ENCODE measurements at regions not wholly inside any gene's neighbourhood (a gene's known extent, or its start where the extent isn't known, plus 50 kb on each side); places are given as distances from the start of the nearest gene placed in this dataset.

DNA sequence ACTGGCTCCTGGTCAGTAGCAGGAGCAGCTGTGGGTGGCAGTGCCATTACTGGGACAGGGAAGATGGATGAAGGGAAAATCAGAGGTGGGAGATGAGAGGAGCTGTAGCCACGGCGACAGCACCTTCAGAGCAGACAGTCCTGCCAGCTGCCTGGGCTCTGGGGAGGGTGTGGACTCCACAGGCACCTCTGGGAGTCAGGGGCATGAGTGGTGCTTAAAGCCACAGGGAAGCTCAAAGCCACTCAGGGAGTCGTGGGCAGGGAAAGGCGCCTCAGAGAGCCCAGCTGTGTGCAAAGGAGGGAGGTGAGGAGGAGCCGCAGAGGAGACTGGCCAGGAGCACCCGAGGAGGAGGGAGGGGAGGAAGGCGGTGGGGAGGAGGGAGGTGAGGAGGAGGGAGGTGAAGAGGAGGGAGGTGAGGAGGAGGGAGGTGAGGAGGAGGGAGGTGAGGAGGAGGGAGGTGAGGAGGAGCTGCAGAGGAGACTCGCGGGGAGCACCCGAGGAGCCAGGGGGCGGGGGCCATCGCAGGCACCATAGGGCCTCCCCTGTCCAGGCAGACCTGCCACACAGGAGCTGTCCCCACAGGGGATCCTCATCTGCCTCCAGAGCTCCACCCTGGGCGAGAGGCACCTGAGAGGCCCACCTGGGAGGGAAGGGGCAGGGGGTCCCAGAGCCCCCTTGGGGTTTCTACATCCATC, 977.6 kb downstream of the BRD1 start:
- DNase-seq = no peak

DNA sequence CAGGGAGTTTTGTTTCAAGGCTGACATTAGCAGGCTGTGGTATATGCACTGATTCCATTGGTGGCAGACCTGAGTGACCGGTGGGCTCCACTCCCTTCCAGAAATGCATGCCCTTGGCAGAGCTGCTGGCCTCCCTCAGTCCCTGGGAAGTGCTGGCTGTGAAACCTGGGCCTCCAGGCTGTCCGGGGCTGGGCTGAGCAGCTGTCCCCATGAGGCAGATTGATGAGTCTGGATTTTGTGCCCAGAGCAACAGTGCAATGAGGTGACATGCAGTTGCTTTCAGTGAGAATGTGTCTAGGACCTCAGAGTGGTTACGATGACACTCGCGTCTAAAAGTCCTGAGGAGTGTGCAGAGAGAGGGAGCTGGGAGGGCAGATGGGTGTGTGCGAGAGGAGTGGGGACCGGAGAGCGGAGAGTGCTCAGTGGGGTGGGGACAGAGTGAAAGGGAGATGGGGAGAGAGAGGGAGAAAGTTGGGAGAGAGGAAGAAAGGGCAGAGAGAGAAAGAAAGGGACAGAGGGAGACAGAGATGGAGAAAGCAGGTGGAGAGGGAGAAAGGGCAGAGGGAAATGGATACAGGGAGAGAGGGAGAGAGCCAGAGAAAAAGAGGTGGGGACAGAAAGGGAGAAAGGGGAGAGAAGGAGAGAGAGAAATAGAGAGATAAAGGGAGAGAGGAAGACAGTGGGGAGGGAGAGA, 978.3 kb downstream of the BRD1 start:
- no peak for DNase-seq

DNA sequence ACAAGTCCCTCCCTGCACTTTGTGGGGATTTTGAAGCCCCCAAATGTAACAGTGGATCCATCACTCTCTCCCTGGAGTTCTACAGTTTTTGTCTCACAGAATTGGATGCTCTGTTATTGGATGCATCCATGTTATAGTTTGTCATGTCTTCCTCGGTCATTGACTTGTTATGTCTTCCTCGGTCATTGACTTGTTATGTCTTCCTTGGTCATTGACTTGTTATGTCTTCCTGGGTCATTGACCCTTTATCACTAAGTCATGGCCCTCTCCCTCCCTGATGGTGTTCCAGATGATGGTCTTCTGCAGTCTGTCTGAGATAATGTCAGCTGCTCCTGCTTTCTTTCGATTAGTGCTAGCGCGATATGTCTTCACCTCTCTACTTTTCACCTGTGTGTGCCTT, 981.5 kb downstream of the BRD1 start:
- DNase-seq = no peak

DNA sequence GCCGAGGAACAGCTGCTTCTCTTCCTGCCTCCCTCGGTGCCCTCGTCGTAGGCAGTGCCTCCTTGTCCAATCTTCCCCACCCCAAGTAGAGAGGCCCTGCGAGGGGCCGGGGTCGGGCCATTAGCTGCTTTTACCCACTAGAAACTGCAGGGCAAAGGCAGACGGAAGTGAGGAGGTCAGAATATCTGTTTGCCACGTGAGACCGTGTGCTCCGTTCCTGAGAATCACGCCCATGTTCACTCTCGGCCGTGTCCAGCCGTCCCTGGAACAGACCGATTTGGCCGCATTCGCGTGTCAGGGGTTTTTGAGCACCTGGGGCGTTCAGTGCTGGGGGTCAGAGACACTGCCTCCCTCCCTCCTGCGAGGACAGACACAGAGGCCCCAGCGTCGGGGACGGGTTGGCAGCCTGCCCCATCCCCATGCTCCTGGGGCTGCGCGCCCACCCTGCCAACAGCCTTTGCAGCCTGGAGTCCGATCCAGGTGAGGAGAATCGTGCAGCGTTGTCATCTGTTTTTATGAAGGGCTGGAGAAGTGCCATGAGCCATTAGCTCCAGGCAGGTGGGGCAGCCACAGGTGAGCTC, 982.2 kb downstream of the BRD1 start:
- DNase-seq = peak; percentile 13

DNA sequence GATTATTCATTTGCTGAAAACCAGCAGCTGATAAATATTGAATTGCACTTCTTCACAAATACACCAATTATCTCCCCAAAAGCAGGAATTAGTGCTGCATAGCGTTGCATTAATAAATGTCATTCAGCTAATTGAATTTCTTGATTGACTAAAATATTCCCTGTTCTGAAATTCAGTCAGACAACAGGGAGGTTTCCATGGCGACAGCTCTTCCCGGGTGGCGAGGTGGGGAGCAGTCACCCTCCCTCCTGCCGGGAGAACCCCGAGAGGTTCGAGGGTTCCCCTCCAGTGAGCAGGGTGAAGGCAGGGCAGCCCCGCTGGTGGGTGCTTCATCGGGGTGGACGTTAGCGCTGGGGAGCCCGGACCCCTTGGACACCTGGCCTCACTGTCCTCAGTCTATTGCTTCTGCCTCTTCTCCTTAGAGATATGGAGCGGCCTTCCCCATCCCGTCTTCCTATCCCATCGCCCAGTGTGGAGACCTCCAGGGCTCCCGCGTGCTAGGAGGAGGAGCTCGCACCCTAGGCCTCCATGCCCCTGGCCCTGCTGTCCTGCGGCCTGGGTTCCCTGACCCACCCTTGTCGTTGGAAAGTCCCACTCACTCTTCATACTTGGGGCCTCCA, 983.5 kb downstream of the BRD1 start:
- DNase-seq = no peak

DNA sequence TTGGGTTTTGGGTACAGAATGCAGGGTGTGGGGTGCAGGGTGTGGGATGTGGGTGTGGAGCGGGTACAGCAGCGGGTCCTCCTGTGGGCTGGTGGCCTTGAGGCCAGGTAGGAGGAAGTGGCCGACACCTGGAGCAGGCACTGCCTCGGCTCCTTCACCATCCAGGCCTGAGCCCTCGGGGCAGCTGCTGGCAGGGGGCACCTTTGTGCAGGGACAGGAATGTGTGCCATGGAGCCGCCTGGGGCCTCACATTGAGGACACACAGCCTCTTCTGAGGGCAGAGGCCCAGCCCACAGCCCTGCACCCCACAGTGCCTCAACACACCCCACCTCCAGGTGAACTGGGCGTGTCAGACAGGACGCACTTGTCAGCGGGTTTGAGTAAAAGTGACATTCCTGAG, 984.0 kb downstream of the BRD1 start:
- DNase-seq = no peak

DNA sequence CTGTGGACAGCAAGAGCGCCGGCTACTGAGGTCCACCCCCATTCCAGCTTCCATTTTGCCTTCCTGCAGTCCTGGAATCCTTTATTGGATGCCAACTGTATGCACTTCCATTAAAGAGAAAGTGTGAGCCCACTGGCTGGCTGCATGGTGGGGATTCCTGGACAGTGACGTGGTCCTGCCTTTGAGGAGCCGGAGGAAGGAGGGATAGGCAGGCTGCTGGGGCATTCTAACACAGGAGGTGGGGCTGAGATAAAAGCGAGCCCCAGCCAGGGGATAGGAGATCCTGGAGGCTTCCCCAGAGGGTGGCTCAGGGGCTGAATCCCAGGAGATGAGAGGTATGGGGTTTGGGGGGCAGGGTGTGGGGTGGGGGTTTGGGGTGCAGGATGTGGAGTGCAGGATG, 984.7 kb downstream of the BRD1 start:
- no peak for DNase-seq

DNA sequence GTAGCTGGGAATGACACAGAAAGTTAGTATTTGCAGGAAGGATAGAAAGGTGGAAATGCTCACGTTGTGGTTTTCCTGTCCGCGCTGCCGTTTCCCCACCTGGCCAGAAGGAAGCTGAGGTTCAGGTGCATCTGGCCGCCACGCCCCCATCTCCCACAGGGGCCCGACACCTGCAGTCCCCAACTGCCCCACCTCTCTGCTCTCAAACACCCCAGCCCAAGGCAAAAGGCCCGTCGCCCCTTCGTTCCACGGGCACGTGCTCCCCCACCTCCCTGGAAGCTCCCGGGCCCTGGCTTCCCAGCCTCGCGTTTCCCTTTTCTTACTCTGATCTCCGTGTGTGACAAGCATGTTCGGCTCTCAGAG, 985.1 kb downstream of the BRD1 start:
- DNase-seq = no peak

DNA sequence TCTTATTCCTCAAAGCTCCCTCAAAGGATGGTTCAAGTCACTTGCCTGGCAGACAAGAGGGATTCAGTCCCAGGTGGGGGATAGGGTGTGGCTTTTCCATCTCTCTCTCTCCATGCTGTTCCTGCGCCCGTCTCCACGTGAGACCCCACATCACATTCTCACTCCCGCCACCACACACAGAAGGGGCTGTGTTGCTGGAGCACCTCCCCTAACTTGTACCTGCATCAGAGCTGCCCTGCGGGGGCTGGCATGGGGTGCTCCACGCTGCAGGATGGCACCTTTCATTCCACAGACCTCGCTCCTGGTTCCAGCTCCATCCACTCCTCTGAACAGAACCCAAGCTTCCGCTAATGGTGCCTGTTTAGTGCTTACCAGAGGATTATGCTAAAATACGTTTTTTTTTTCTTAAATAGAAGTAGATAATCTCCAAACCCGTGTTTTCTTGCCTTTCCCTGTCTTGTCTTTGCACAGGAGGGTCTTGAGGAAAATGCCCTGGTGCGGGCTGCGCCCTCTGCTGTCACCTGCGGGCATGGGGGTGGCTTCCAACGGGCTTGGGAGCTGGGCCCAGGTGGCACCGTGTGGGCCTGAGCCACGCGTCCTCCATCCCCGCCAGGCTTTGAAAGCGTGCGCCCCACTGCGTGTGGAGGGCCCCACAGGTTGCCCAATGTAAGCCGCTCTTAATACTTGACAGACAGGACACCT, 985.6 kb downstream of the BRD1 start:
- no peak for DNase-seq

DNA sequence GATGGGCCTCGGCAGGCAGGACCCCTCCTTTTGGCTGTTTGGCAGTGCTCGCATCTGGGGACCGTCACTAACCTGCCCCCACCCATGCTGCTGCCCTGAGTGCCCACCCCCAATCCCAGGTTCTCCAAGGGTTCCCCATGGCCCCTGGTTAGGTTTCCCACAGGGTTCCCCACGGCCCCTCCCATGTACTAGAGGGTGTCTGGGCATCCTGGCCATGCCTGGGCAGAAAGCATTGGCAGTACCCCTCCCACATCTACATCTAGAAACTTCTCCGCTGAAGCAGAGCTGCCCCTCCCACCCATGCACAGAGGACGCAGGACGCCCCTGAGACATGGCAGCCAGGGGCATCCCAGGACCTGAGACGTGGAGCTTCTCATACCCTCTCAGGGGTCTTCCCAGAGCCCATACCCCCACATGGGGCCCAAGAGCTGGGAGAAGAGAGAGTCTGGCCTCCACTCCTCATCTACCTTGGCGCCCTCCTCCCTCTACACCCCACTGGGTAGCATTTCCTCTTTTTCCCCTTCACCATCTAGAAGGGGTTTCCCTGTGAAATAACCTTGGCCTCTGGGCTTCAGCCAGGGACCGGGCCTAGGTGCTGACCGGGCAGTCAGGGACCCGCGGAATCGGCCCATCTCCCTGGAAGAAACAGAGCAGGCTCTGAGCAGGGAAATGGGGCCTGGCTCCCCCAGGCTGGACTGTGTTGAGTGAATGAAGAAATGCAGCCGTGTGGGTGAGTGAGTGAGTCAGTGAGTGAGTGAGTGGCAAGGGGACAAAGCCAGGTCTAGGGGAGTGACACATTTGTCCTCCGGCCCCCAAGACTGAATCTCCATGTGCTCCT, 987.3 kb downstream of the BRD1 start:
- no peak for DNase-seq

DNA sequence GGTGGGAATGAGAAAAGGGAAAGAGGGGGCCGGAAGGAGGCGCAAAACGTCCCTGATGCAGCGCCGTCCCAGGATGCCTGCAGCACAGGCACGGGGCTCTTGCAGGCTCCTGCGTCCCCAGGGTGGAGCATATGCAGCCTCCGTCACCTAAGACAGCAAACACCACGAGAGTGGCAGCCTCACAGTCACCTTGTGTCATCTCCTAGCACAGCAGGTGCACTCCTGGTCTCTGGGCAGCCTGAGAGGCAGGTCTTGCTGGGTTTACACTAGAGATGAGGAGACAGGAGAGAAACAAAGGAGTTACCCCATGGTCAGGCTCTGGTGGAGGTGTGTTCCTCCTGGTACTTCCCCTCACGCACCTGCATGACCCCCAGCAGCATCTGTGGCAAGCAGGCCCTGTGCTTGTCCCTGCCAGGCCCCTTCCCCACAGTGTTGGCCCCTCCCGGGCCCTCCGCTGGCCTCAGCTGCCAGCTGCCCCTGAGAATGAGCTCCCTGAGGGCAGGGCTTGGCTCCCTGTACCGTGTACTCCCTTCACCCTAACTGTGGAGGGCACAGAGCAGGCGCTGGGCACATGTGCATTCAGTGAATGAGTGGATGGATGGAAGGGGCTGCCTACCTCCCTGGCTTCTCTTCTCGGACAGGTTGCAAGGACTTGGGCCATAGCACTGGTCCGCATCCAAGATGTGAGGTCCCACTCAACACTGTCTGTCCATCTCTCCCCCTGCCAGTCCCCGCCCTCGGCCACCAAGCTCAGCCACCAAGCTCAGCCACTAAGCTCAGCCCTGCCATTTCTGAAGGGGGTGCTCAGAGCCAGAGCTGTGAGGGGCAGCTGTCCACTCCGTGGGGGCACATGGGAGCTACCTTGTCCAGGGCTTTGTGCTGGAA, 988.6 kb downstream of the BRD1 start:
- no peak for DNase-seq

DNA sequence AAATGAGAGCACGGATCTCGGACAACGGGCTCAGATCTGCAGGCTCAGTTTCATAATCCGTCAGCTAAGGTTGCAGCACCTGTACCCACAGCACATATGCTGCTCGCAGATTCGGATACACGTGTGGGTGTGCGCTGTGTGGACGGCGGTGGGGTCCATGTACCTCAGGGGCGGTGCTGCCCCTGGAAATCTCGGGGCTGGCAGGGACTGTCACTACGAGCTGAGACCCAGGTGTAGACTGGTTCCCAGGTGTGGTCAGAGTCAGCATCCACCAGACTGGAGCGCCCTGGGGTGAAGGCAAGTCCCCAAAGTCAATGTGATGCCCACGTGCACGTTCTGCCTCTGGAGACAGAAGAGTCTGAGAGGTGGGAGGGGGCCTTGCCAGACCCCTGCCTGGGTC, 989.3 kb downstream of the BRD1 start:
- DNase-seq = no peak

DNA sequence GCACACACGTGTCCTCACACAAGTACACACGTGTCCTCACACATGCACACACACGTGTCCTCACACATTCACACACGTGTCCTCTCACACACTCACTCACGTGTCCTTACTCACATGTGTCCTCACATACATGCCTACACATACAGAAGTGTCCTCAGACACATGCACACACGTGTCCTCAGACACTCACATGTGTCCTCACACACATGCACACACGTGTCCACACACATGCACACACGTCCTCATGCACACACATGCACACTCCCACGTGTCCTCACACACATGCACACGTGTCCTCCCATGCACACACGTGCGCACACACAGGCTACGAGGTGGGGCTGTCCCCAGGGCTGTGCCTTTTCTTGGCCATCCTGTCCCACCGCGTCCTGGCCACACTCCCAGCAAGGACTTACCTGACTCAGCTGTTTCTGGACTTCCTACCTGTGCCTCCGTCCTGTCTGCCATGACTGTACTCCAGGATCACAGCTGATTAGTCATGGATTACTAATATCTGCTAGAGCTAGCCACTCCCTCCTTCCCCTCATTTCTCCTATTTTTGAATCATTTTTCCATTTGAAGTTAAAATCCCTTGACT, 990.2 kb downstream of the BRD1 start:
- DNase-seq = no peak

DNA sequence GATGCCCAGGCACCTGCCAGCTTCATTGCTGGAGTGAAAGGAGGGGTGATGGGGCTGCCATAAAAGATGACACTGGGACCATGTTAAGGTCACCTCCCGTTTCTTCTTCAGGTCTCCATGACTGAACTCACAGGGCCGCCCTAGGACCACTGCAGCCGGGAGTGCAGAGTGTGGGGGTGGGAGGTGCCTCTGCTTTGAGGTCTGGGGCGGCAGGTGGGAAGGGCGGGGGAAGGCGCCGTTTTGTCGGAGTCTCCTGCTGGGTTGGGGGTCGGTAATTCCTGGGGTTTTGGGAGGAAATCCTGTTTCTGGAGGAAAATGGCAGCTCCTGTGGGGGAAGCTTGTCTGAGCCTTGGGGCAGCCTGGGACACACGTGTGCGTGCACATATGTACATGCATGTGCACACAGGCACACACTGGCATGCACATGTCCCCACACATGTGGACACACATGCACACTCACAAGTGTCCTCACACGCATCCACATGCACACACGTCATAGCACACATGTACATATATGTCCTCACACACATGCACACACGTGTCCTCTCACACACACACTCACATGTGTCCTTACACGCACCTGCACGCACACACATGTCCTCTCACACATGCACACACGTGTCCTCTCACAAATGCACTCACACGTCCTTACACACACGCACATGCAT, 990.9 kb downstream of the BRD1 start:
- DNase-seq = no peak

DNA sequence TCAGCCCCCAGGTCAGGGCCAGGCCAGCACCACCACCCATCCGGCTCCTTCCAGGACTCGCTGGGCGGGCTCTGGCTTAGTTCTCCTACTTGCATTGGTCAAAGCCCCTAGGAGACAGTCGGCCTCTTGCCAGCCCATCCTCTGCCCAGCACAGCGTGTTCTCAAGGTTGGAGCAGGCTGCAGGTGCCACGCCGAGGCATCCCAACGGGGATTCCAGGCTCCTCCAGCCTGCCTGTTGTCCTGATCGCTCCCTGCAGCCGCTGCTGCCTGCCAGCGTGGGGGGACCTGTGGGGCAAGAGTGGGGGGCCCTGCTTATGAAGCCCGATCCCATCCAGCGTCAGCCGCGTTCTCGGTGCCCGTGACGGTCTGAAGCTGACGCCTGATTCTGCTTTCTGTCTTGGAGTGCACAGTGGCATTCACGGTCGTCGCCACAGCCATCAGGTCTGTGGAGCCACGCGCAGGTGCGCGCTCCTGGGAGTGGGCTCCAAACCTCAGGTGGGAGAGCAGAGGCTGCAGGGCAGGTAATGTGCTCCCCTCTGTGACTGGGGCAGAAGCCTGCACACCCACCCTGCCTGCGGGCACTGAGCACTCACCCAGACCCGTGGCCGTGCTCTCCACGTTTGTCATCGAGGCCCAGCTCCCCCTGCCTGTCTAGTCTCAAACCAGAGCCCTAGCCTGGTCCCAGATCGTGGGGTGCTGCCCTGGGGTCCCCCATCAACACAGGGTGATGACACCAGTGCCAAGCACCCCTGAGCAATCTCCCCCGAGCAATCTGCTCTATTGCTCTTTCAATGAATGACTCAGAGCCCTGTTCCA, 991.6 kb downstream of the BRD1 start:
- DNase-seq = no peak

DNA sequence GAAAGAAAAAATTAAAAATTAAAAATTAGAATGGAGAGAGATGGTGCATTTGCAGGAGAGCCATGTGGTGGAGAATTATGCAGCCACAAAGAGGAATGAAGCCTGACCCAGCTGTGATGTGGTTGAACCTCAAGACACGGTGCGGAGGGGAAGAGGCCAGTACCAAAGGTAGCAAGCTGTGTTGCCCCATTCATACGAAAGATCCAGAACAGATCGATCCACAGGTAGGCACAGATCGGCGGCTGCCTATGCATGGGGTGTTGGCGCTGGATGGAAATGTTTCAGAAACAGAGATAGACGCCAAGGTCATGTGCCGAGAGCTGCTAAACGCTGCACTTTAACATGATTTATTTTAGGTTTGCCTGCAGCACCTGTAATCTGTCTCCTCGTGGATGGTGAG, 992.3 kb downstream of the BRD1 start:
- no peak for DNase-seq

DNA sequence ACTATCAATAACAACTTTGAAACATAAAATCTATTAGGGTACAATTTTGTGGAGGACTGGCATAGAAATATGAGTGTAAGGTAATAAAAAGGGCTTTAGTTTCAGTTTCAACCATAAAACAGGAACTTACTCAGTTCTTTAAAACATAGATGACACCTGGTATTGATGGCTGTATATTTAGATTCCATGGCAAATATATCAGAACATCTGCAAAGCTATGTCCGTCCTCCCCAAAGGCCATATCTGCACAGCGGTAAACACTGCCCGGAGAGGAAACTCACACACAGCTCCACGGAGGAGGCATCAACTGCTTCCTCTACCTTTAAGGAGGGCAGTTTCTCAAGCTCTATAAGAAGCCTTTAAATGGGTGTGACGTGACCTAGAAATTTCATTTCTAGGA, 993.3 kb downstream of the BRD1 start:
- no peak for DNase-seq

DNA sequence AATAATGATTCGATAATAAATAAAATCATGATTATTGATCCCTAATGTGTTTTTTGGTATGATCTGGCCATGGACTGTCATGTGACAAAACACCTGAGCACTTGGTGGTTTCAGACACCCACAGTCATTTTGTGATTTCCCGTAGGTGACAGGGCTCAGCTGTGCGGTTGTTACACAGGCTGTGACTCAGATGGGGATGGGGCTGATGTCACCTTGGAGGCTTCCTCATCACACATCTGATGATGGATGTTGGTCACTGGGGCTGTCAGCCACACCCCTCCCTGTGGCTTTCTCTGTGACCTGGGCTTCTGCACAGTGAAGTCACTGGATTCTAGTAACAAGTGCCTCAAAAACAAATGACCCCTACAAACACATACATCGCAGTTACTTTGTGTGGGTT, 995.1 kb downstream of the BRD1 start:
- no peak for DNase-seq

DNA sequence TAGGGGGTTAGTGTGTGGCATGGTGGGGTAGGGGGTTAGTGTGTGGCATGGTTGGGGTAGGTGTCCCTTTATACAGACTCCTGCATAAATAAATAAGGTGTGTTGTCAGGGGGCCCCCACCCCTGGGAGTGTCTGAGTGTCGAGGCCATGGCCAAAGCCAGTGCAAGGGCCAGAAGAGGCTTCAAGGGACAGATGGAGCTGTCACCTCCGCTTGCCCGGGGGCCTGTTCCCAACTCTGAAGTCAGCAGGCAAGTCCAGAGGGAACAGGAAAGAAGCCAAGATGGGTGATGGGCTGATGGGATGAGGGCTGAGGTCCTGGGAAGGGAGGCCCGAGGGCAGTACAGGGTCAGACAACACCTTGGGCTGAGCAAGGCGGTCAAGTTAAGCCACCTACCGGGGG, 997.8 kb downstream of the BRD1 start:
- DNase-seq = no peak

DNA sequence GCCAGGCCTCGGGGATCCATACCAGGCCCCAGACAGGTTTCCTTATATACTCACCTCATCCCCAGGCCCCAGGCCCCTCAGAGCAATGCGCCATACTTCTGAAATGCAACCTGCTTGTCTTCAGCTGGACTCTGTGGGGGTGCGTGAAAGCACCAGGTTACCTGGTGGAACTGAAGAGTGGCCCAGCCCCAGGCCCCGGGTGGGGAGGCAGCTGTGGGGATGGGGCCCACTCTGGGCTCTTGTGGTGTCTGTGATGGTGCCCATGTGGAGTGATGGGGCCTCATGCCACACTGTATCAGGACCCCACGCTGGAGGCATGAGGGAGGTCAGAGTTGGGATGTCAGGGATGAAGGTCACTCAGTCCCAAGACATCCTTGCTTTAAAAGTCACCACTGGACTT, 999.0 kb downstream of the BRD1 start:
- DNase-seq = no peak
